Activated CD4-positive, CD25-positive, alpha-beta regulatory T cell treated with anti-CD3 and anti-CD28 coated beads, Interleukin-2, amount 50 U/mL, for 72 hours (primary cell): ENCODE measurements at regions not wholly inside any gene's neighbourhood (a gene's known extent, or its start where the extent isn't known, plus 50 kb on each side); places are given as distances from the start of the nearest gene placed in this dataset.

ENCODE experiments used
- DNase-seq: peaks from one replicate; pipeline ENCODE4 v3.0.0; 2021

GRCh38 chr2:64222351-64222750 is 78.1 kb upstream of the PELI1 start:
- DNase-seq, result no peak

- DNase-seq, result no peak
These were observed 78.8 kb upstream of the PELI1 start for GRCh38 chr2:64223055-64223454.

GRCh38 chr2:64225491-64225890 is 81.3 kb upstream of the PELI1 start:
- DNase-seq, result no peak

GRCh38 chr2:64226611-64227010 is 82.4 kb upstream of the PELI1 start:
- no peak for DNase-seq

GRCh38 chr2:64227603-64228125 is 83.4 kb upstream of the PELI1 start:
- no peak for DNase-seq

GRCh38 chr2:64228126-64228678 is 84.0 kb upstream of the PELI1 start:
- DNase-seq, result peak; percentile 73

- DNase-seq, result no peak
These were observed 84.7 kb upstream of the PELI1 start for GRCh38 chr2:64228918-64229317.

GRCh38 chr2:64230540-64230939 is 86.3 kb upstream of the PELI1 start:
- DNase-seq, result no peak

GRCh38 chr2:64232266-64232665 is 88.0 kb upstream of the PELI1 start:
- no peak for DNase-seq

GRCh38 chr2:64233376-64233922 is 89.2 kb upstream of the PELI1 start:
- no peak for DNase-seq

- no peak for DNase-seq
These were observed 89.9 kb upstream of the PELI1 start for GRCh38 chr2:64234150-64234549.

GRCh38 chr2:64234785-64235184 is 90.6 kb upstream of the PELI1 start:
- no peak for DNase-seq

- no peak for DNase-seq
These were observed 93.0 kb upstream of the PELI1 start for GRCh38 chr2:64237266-64237665.

GRCh38 chr2:64238799-64239198 is 94.6 kb upstream of the PELI1 start:
- no peak for DNase-seq

GRCh38 chr2:64243081-64244036 is 99.1 kb upstream of the PELI1 start:
- no peak for DNase-seq

GRCh38 chr2:64244037-64244416 is 99.8 kb upstream of the PELI1 start:
- no peak for DNase-seq

- DNase-seq, result no peak
These were observed 101.4 kb upstream of the PELI1 start for GRCh38 chr2:64245631-64246030.

GRCh38 chr2:64246962-64247361 is 102.7 kb upstream of the PELI1 start:
- no peak for DNase-seq

- no peak for DNase-seq
These were observed 105.2 kb upstream of the PELI1 start for GRCh38 chr2:64249426-64249825.

- no peak for DNase-seq
These were observed 105.8 kb upstream of the PELI1 start for GRCh38 chr2:64250063-64250462.

- no peak for DNase-seq
These were observed 106.7 kb upstream of the PELI1 start for GRCh38 chr2:64250751-64251423.

- no peak for DNase-seq
These were observed 107.5 kb upstream of the PELI1 start for GRCh38 chr2:64251497-64252250.
